NCI-H2029 treated with DMSO at 0.1 percent for 48 hours (cell line): ENCODE measurements at regions not wholly inside any gene's neighbourhood (a gene's known extent, or its start where the extent isn't known, plus 50 kb on each side); places are given as distances from the start of the nearest gene placed in this dataset.

Experiments used
- DNase-seq: peaks from one replicate; lab custom pipeline; 2025; lab: John Stamatoyannopoulos, UW

- no peak for DNase-seq
Measured at GRCh38 chr9:99753436-99753835, 68.2 kb upstream of the NR4A3 start.

- no peak for DNase-seq
Measured at GRCh38 chr9:99760421-99760820, 61.3 kb upstream of the NR4A3 start.

GRCh38 chr9:99762470-99762869 is 59.2 kb upstream of the NR4A3 start:
- DNase-seq: no peak
